Panc1 (cell line): ENCODE measurements at regions not wholly inside any gene's neighbourhood (a gene's known extent, or its start where the extent isn't known, plus 50 kb on each side); places are given as distances from the start of the nearest gene placed in this dataset.

Experiments
- ATAC-seq: fragments of 200-7000 bp; cut with Tn5 transposase; 2 replicates; pipeline ENCODE4 v1.9.1; 2020; ENCODE audit warnings: mild to moderate bottlenecking, moderate library complexity
- BruUV-seq: library from RNA; stranded (reverse); fragments of 400-500 nt; replicated peaks from 2 replicates; lab custom pipeline; 2021; lab: Mats Ljungman, UMichigan
- CTCF ChIA-PET: fragments of 300-600 bp; sonication (Branson Sonifier 250); formaldehyde crosslinking; loops from one replicate; lab custom pipeline; 2022; ENCODE audit warnings: antibody characterized with exemption; lab: Charles Lee
- POLR2A ChIA-PET: fragments of 300-600 bp; sonication (Branson Sonifier 250); formaldehyde crosslinking; loops from one replicate; lab custom pipeline; 2022; ENCODE audit warnings: antibody characterized with exemption; lab: Charles Lee
- DNase-seq: peaks from one replicate; pipeline ENCODE4 v3.0.0-alpha.2; 2010; ENCODE audit warnings: low read depth, low spot score
- H3K27ac ChIP-seq: 2 replicates; pipeline ENCODE4 v1.5.1; 2011; ENCODE audit warnings: mild to moderate bottlenecking, low read length, inconsistent platforms
- H3K27me3 ChIP-seq: fragments of 200-500 bp; sonication (Bioruptor generic); 2 replicates; pipeline ENCODE4 v1.6.0; 2014; ENCODE audit warnings: low read length, inconsistent platforms; ENCODE audit not compliant: control insufficient read depth, insufficient read depth
- H3K36me3 ChIP-seq: fragments of 200-500 bp; sonication (Bioruptor generic); 2 replicates; pipeline ENCODE4 v1.5.1; 2014; ENCODE audit warnings: inconsistent platforms, mild to moderate bottlenecking, low read length, moderate library complexity; ENCODE audit not compliant: control insufficient read depth, insufficient read depth
- H3K4me1 ChIP-seq: 2 replicates; pipeline ENCODE4 v1.5.1; 2011; ENCODE audit warnings: inconsistent platforms, mild to moderate bottlenecking, low read length, moderate library complexity; ENCODE audit not compliant: control insufficient read depth, insufficient read depth
- H3K4me3 ChIP-seq, 2 experiments: 2 replicates each; pipeline ENCODE4 v1.5.1; 2011 to 2012; ENCODE audit warnings: low read depth in 2 of 2, low read length in 2 of 2, mild to moderate bottlenecking in 2 of 2, inconsistent platforms in 1 of 2, moderate library complexity in 1 of 2
- H3K9me3 ChIP-seq: fragments of 200-500 bp; sonication (Bioruptor generic); 2 replicates; pipeline ENCODE4 v1.5.1; 2014; ENCODE audit warnings: low read depth, mild to moderate bottlenecking, inconsistent platforms, low read length, moderate library complexity; ENCODE audit not compliant: control insufficient read depth, insufficient read depth
- POLR2AphosphoS5 ChIP-seq: IDR thresholded peaks from 2 replicates; pipeline ENCODE4 v1.6.1; 2012; ENCODE audit warnings: mild to moderate bottlenecking, low read depth, low read length, moderate library complexity
- SIN3A ChIP-seq: IDR thresholded peaks from 2 replicates; pipeline ENCODE4 v1.6.1; 2012; ENCODE audit warnings: low read depth, mild to moderate bottlenecking, low read length, moderate library complexity, borderline replicate concordance; ENCODE audit not compliant: insufficient read depth
- TCF7L2 ChIP-seq: IDR thresholded peaks from 2 replicates; pipeline ENCODE4 v1.6.1; 2011; ENCODE audit warnings: mild to moderate bottlenecking, low read depth, low read length, inconsistent platforms
- in situ Hi-C: cut with HindIII; loops from 2 replicates; pipeline ENCODE4 v1.10.0; 2016; ENCODE audit warnings: low sequenced_read_pairs, low pct_unique_long_range_greater_than_20kb
- intact Hi-C: fragments of 100-400 bp; cut with micrococcal nuclease; formaldehyde crosslinking; loops from one replicate; pipeline ENCODE4 v1.10.0; 2022; ENCODE audit not compliant: unreplicated experiment
- TF ChIP-seq, protein P1 (sequence below), 2 experiments: IDR thresholded peaks; 2 replicates each; pipeline ENCODE4 v1.6.1; 2011 to 2012; ENCODE audit warnings: low read depth in 2 of 2, control low read depth in 1 of 2, low read length in 1 of 2, mild to moderate bottlenecking in 1 of 2, moderate library complexity in 1 of 2; ENCODE audit not compliant: insufficient read depth in 1 of 2
- TF ChIP-seq, protein P2 (sequence below): fragments of 450-650 bp; IDR thresholded peaks from 2 replicates; pipeline ENCODE4 v1.5.1; 2017; ENCODE audit warnings: mild to moderate bottlenecking

- Histone ChIP-seq H3K4me1 (no peaks in the 10 kb centered on the region), H3K4me3 (no peak overlapping the region), H3K9me3 (no peaks in the 10 kb centered on the region), H3K36me3 (no peaks in the 10 kb centered on the region), H3K27me3 (no peaks in the 10 kb centered on the region), H3K27ac (no peak overlapping the region)
- DNase-seq (no peak), ATAC-seq (no peak)
- POLR2A ChIA-PET: no interaction called here
- BruUV-seq: no TSS peak
- CTCF ChIA-PET: no interaction called here
- intact Hi-C loops (no loop called here), in situ Hi-C loops (no loop called here)
- TF ChIP-seq TCF7L2 (no peak), SIN3A (no peak), POLR2AphosphoS5 (no peak)
- TF ChIP-seq, protein P1, sequence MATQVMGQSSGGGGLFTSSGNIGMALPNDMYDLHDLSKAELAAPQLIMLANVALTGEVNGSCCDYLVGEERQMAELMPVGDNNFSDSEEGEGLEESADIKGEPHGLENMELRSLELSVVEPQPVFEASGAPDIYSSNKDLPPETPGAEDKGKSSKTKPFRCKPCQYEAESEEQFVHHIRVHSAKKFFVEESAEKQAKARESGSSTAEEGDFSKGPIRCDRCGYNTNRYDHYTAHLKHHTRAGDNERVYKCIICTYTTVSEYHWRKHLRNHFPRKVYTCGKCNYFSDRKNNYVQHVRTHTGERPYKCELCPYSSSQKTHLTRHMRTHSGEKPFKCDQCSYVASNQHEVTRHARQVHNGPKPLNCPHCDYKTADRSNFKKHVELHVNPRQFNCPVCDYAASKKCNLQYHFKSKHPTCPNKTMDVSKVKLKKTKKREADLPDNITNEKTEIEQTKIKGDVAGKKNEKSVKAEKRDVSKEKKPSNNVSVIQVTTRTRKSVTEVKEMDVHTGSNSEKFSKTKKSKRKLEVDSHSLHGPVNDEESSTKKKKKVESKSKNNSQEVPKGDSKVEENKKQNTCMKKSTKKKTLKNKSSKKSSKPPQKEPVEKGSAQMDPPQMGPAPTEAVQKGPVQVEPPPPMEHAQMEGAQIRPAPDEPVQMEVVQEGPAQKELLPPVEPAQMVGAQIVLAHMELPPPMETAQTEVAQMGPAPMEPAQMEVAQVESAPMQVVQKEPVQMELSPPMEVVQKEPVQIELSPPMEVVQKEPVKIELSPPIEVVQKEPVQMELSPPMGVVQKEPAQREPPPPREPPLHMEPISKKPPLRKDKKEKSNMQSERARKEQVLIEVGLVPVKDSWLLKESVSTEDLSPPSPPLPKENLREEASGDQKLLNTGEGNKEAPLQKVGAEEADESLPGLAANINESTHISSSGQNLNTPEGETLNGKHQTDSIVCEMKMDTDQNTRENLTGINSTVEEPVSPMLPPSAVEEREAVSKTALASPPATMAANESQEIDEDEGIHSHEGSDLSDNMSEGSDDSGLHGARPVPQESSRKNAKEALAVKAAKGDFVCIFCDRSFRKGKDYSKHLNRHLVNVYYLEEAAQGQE (IDR thresholded peaks at IDR 0.05; ENCODE audit: insufficient read depth in 1 of 2, low read depth in 2 of 2, low read length in 1 of 2): no peak
- TF ChIP-seq, protein P2, sequence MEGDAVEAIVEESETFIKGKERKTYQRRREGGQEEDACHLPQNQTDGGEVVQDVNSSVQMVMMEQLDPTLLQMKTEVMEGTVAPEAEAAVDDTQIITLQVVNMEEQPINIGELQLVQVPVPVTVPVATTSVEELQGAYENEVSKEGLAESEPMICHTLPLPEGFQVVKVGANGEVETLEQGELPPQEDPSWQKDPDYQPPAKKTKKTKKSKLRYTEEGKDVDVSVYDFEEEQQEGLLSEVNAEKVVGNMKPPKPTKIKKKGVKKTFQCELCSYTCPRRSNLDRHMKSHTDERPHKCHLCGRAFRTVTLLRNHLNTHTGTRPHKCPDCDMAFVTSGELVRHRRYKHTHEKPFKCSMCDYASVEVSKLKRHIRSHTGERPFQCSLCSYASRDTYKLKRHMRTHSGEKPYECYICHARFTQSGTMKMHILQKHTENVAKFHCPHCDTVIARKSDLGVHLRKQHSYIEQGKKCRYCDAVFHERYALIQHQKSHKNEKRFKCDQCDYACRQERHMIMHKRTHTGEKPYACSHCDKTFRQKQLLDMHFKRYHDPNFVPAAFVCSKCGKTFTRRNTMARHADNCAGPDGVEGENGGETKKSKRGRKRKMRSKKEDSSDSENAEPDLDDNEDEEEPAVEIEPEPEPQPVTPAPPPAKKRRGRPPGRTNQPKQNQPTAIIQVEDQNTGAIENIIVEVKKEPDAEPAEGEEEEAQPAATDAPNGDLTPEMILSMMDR: no peak
These were observed 505.2 kb downstream of the BCL11B start for GRCh38 chr14:98766818-98767217.

DNA sequence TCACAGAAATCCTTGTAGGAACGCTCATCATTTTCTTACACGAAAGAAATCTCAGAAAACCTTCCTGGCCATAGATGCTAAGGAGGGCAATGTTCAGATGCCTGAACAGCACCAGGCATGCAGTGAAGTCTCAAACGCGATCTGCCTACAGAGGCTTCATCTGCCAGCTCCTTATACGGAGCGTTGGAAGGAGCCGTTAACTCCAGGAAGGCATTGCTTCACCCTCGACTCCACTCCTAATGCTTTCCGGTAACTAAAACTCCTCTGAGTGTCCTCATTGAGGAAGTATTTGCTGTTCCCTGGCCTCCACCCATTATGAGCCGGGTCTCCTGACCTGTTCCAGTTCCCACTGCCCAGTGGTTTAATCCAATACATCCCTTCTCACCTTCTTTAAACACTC lies 502.7 kb downstream of the BCL11B start:
- no TSS peak for BruUV-seq
- Histone ChIP-seq H3K4me1 (no peaks in the 10 kb centered on the region), H3K9me3 (no peaks in the 10 kb centered on the region), H3K27me3 (no peaks in the 10 kb centered on the region), H3K4me3 (no peak overlapping the region), H3K36me3 (no peaks in the 10 kb centered on the region), H3K27ac (no peak overlapping the region)
- ChIA-PET CTCF (no interaction called here), POLR2A (no interaction called here)
- in situ Hi-C loops (no loop called here), intact Hi-C loops (no loop called here)
- DNase-seq (no peak), ATAC-seq (no peak)
- TF ChIP-seq TCF7L2 (no peak), POLR2AphosphoS5 (no peak), SIN3A (no peak)
- TF ChIP-seq, protein P2: no peak
- TF ChIP-seq, protein P1 (IDR thresholded peaks at IDR 0.05; ENCODE audit: insufficient read depth in 1 of 2, low read depth in 2 of 2, low read length in 1 of 2): no peak
